Esophagus squamous epithelium (tissue), 5 donors: ENCODE measurements at regions not wholly inside any gene's neighbourhood (a gene's known extent, or its start where the extent isn't known, plus 50 kb on each side); places are given as distances from the start of the nearest gene placed in this dataset.

ENCODE experiments used
- DNase-seq: peaks from one replicate; lab custom pipeline; 2025; lab: John Stamatoyannopoulos, UW
- H3K27ac ChIP-seq, 4 donors: fragments of 200-600 bp; sonication (generic); one replicate each; pipeline ENCODE4 v1.5.1; 2016 to 2019; ENCODE audit warnings: mild to moderate bottlenecking in 1 of 4
- H3K27me3 ChIP-seq, 4 donors: fragments of 200-600 bp; sonication (generic); 1 replicate in 3 of 4; 2 replicates in 1 of 4; pipeline versions ENCODE4 v1.5.1 to v1.6.0; 2017 to 2021; ENCODE audit warnings: antibody characterized with exemption in 1 of 4
- H3K36me3 ChIP-seq, 3 donors: fragments of 200-600 bp; sonication (generic); one replicate each; pipeline ENCODE4 v1.5.1; 2016 to 2019
- H3K4me1 ChIP-seq, 3 donors: fragments of 200-600 bp; sonication (generic); one replicate each; pipeline ENCODE4 v1.5.1; 2017 to 2019
- H3K4me3 ChIP-seq, 4 donors: fragments of 200-600 bp; sonication (generic); 1 replicate in 3 of 4; 2 replicates in 1 of 4; pipeline ENCODE4 v1.5.1; 2016 to 2019; ENCODE audit warnings: mild to moderate bottlenecking in 2 of 4, moderate library complexity in 1 of 4
- H3K9me3 ChIP-seq, 3 donors: fragments of 200-600 bp; sonication (generic); one replicate each; pipeline ENCODE4 v1.5.1; 2016 to 2019
- CTCF ChIP-seq, 6 experiments: fragments of 450-650 bp in 4 of 6; fragments of 200-600 bp in 2 of 6; sonication (generic) in 2 of 6; IDR thresholded peaks; one replicate each; pipeline ENCODE4 v1.5.1; 2016 to 2019; ENCODE audit warnings: antibody characterized with exemption in 6 of 6, mild to moderate bottlenecking in 4 of 6, moderate library complexity in 4 of 6
- POLR2A ChIP-seq, 4 donors: fragments of 450-650 bp; IDR thresholded peaks; one replicate each; pipeline ENCODE4 v1.6.1; 2017; ENCODE audit warnings: antibody characterized with exemption in 4 of 4, mild to moderate bottlenecking in 4 of 4, moderate library complexity in 3 of 4
- WGBS, 2 donors: methylation state at CpG; one replicate each; pipeline ENCODE4 v1.1.5; 2018; 5-methylcytosine and 5-hydroxymethylcytosine counted together
- intact Hi-C: fragments of 100-400 bp; cut with DNase I; formaldehyde crosslinking; loops from one replicate; pipeline ENCODE4 v1.15.0; 2022
- donor health status: DM: yes; HTN: yes; CAD: no.

DNA sequence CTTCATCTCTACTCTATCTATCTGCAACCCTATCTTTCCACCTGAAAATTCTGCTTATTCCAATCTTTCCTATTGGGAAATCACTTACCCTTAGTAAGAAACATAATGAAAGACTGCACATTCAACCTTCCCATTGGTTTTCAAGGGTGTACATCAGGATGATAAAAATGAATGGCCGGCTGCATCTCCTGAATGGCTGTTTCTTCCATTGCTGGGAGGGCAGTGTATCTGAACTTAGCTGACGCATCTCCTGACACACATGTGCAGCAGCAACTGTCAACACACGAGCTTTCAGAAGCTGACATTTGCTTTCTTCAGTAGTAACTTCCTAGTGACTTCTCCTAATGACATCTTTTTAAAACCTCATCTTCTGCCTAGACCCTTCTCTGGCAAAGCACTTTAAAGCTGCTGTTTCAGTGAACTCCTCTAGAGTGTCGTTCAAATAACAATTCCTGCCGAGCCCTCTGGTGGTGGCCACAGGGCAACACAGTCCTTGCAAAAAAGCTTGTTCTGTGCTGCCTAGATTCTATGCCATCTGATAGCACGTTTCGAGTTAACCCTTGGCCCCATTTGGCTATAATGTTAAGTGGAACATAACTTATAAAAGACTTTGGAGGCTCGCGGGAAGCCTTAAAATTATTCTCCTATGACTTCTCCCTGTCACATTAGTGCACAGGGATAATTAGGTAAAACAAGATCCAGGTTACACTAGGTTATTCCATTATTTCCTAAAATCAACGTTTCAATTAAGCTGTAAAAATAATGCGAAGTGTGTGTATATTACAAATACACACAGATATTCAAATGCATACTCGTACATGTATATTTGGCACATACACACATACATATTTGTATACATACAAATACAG is 2340.7 kb downstream of the PCDH7 start:
- Histone ChIP-seq H3K27me3 (no peaks in the 10 kb centered on the region), H3K27ac (no peak overlapping the region), H3K4me1 (no peaks in the 10 kb centered on the region), H3K4me3 (no peak overlapping the region), H3K9me3 (no peaks in the 10 kb centered on the region), H3K36me3 (no peaks in the 10 kb centered on the region)
- WGBS, 2 donors = 53 to 59% methylated on average over 12 of the region's 12 CpGs
- no peak for TF ChIP-seq POLR2A (IDR thresholded peaks at IDR 0.05)
- peak in 4 of 6 experiments; percentile 23 to 36 (median 32) for TF ChIP-seq CTCF (IDR thresholded peaks at IDR 0.05)
- intact Hi-C loops = no loop called here
- DNase-seq = no peak

- Histone ChIP-seq H3K9me3 (no peaks in the 10 kb centered on the region), H3K4me3 (no peak overlapping the region), H3K27me3 (no peaks in the 10 kb centered on the region), H3K36me3 (no peaks in the 10 kb centered on the region), H3K27ac (no peak overlapping the region), H3K4me1 (no peaks in the 10 kb centered on the region)
- no peak for TF ChIP-seq POLR2A (IDR thresholded peaks at IDR 0.05)
- TF ChIP-seq CTCF (IDR thresholded peaks at IDR 0.05) = no peak
- DNase-seq = no peak
- intact Hi-C loops = no loop called here
These were observed 2341.6 kb downstream of the PCDH7 start for GRCh38 chr4:33061727-33062126.

GRCh38 chr4:33062155-33062806 is 2342.1 kb downstream of the PCDH7 start:
- intact Hi-C loops = no loop called here
- 59 to 76% methylated on average over 3 of the region's 3 CpGs for WGBS, 2 donors
- H3K27ac ChIP-seq = no peak overlapping the region
- no peaks in the 10 kb centered on the region for H3K36me3 ChIP-seq
- H3K4me3 ChIP-seq = no peak overlapping the region
- H3K9me3 ChIP-seq = no peaks in the 10 kb centered on the region
- DNase-seq = no peak
- no peak for TF ChIP-seq POLR2A (IDR thresholded peaks at IDR 0.05)
- no peak for TF ChIP-seq CTCF (IDR thresholded peaks at IDR 0.05)
- no peaks in the 10 kb centered on the region for H3K27me3 ChIP-seq
- H3K4me1 ChIP-seq = no peaks in the 10 kb centered on the region

- intact Hi-C loops = no loop called here
- no peaks in the 10 kb centered on the region for H3K9me3 ChIP-seq
- DNase-seq = no peak
- H3K36me3 ChIP-seq = no peaks in the 10 kb centered on the region
- H3K4me1 ChIP-seq = no peaks in the 10 kb centered on the region
- TF ChIP-seq CTCF (IDR thresholded peaks at IDR 0.05) (no peak), POLR2A (IDR thresholded peaks at IDR 0.05) (no peak)
- H3K27ac ChIP-seq = no peak overlapping the region
- no peak overlapping the region for H3K4me3 ChIP-seq
- no peaks in the 10 kb centered on the region for H3K27me3 ChIP-seq
- 26 to 33% methylated on average over 2 of the region's 2 CpGs for WGBS, 2 donors
These were observed 2343.1 kb downstream of the PCDH7 start for GRCh38 chr4:33063241-33063640.

DNA sequence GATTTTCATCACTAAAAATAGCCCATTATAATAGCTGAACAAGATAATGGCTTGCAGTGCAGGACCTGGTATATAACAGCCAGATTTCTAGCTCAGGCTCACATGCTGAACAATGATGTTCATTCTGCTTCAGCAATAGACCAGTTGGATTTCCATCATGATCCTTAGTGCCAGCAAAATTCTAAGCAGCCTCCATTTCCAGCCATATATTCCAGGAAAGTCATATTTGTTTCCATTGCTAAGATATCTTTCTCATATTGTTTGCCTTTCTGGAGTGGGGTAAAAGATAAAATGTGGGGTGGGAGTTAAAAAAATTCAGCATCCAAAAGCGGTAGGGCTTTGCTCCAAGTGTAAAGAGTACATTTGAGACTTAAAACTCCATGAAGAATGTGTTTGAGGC is 2344.1 kb downstream of the PCDH7 start:
- Histone ChIP-seq H3K27ac (no peak overlapping the region), H3K27me3 (no peaks in the 10 kb centered on the region), H3K36me3 (no peaks in the 10 kb centered on the region), H3K4me1 (no peaks in the 10 kb centered on the region), H3K4me3 (no peak overlapping the region), H3K9me3 (peaks cover 0 to 4% (median 0%) of the 10 kb centered on the region in 3 donors)
- DNase-seq = no peak
- intact Hi-C loops = no loop called here
- no peak for TF ChIP-seq POLR2A (IDR thresholded peaks at IDR 0.05)
- no peak for TF ChIP-seq CTCF (IDR thresholded peaks at IDR 0.05)
- 59 to 73% methylated on average over 1 of the region's 1 CpG for WGBS, 2 donors
